IPS-11a (cell line): ENCODE measurements at regions not wholly inside any gene's neighbourhood (a gene's known extent, or its start where the extent isn't known, plus 50 kb on each side); places are given as distances from the start of the nearest gene placed in this dataset.

Experiments used
- H3K4me3 ChIP-seq: one replicate; pipeline ENCODE4 v1.5.1; 2013; ENCODE audit warnings: low read depth, low read length, control low read depth

GRCh38 chr10:90175161-90175681 lies 473.8 kb downstream of the KIF20B start:
- no peak overlapping the region for H3K4me3 ChIP-seq

GRCh38 chr10:90179696-90180407 lies 478.5 kb downstream of the KIF20B start:
- H3K4me3 ChIP-seq, result no peak overlapping the region

- H3K4me3 ChIP-seq, result no peak overlapping the region
Measured at GRCh38 chr10:90180886-90181691, 479.7 kb downstream of the KIF20B start.

GRCh38 chr10:90192825-90193224 lies 491.4 kb downstream of the KIF20B start:
- H3K4me3 ChIP-seq, result no peak overlapping the region

GRCh38 chr10:90193240-90193985 lies 492.0 kb downstream of the KIF20B start:
- H3K4me3 ChIP-seq, result no peak overlapping the region

GRCh38 chr10:90195288-90195840 lies 494.0 kb downstream of the KIF20B start:
- H3K4me3 ChIP-seq, result no peak overlapping the region

GRCh38 chr10:90197766-90198165 lies 496.4 kb downstream of the KIF20B start:
- no peak overlapping the region for H3K4me3 ChIP-seq

- H3K4me3 ChIP-seq, result no peak overlapping the region
Measured at GRCh38 chr10:90199093-90199492, 497.7 kb downstream of the KIF20B start.

- no peak overlapping the region for H3K4me3 ChIP-seq
Measured at GRCh38 chr10:90199513-90199912, 498.1 kb downstream of the KIF20B start.

GRCh38 chr10:90204131-90204955 lies 503.0 kb downstream of the KIF20B start:
- H3K4me3 ChIP-seq, result no peak overlapping the region

GRCh38 chr10:90204956-90205314 lies 503.5 kb downstream of the KIF20B start:
- H3K4me3 ChIP-seq, result no peak overlapping the region

- no peak overlapping the region for H3K4me3 ChIP-seq
Measured at GRCh38 chr10:90205340-90205739, 503.9 kb downstream of the KIF20B start.

GRCh38 chr10:90213346-90213745 lies 512.0 kb downstream of the KIF20B start:
- H3K4me3 ChIP-seq, result no peak overlapping the region

GRCh38 chr10:90218846-90219245 lies 517.5 kb downstream of the KIF20B start:
- H3K4me3 ChIP-seq, result no peak overlapping the region

GRCh38 chr10:90222372-90222771 lies 521.0 kb downstream of the KIF20B start:
- H3K4me3 ChIP-seq, result no peak overlapping the region

GRCh38 chr10:90222939-90223338 lies 521.5 kb downstream of the KIF20B start:
- no peak overlapping the region for H3K4me3 ChIP-seq

GRCh38 chr10:90224791-90225566 lies 523.6 kb downstream of the KIF20B start:
- H3K4me3 ChIP-seq, result no peak overlapping the region

- H3K4me3 ChIP-seq, result no peak overlapping the region
Measured at GRCh38 chr10:90226517-90226916, 525.1 kb downstream of the KIF20B start.

GRCh38 chr10:90227217-90227656 lies 525.8 kb downstream of the KIF20B start:
- H3K4me3 ChIP-seq, result no peak overlapping the region
